ENCODE measurements at regions not wholly inside any gene's neighbourhood (a gene's known extent, or its start where the extent isn't known, plus 50 kb on each side); places are given as distances from the start of the nearest gene placed in this dataset.

GRCh38 chrX:117607561-117607960 lies 509.0 kb downstream of the KLHL13 start:
- no peak for TF ChIP-seq CTCF (conservative IDR thresholded peaks at IDR 0.05 in 1 of 2, IDR thresholded peaks at IDR 0.05 in 1 of 2; ENCODE audit: extremely low read depth in 1 of 2, insufficient read depth in 1 of 2, low read depth in 1 of 2, low read length in 2 of 2)
- no peak for TF ChIP-seq EZH2 (IDR thresholded peaks at IDR 0.05; ENCODE audit: borderline replicate concordance, low read length)

Measured in mammary epithelial cell (primary cell).